Neural progenitor cell (in vitro differentiated cells): ENCODE measurements at regions not wholly inside any gene's neighbourhood (a gene's known extent, or its start where the extent isn't known, plus 50 kb on each side); places are given as distances from the start of the nearest gene placed in this dataset.

Experiments
- DNase-seq: peaks from one replicate; pipeline ENCODE4 v3.0.0-alpha.2; 2016; ENCODE audit warnings: low spot score
- H2AFZ ChIP-seq: fragments of 200-600 bp; sonication (generic); replicated peaks from 2 replicates; pipeline ENCODE4 v1.6.1; 2016; ENCODE audit warnings: antibody characterized with exemption
- H3F3A ChIP-seq: fragments of 200-600 bp; sonication (generic); 2 replicates; pipeline ENCODE4 v1.6.1; 2016; ENCODE audit warnings: antibody characterized with exemption, low read depth
- H3K27ac ChIP-seq: fragments of 200-600 bp; sonication (generic); 2 replicates; pipeline ENCODE4 v1.5.1; 2016; ENCODE audit warnings: mild to moderate bottlenecking
- H3K27me3 ChIP-seq: fragments of 200-600 bp; sonication (generic); 2 replicates; pipeline ENCODE4 v1.6.1; 2016; ENCODE audit warnings: mild to moderate bottlenecking, moderate library complexity
- H3K36me3 ChIP-seq: fragments of 200-600 bp; sonication (generic); 2 replicates; pipeline ENCODE4 v1.5.1; 2016
- H3K4me1 ChIP-seq: fragments of 200-600 bp; sonication (generic); 2 replicates; pipeline ENCODE4 v1.6.1; 2016; ENCODE audit warnings: mixed run types
- H3K4me2 ChIP-seq: fragments of 200-600 bp; sonication (generic); 2 replicates; pipeline ENCODE4 v1.6.1; 2016
- H3K4me3 ChIP-seq: fragments of 200-600 bp; sonication (generic); 2 replicates; pipeline ENCODE4 v1.5.1; 2016
- H3K79me2 ChIP-seq: fragments of 200-600 bp; sonication (generic); 2 replicates; pipeline ENCODE4 v1.6.1; 2016; ENCODE audit warnings: low read depth
- H3K9ac ChIP-seq: fragments of 200-600 bp; sonication (generic); 2 replicates; pipeline ENCODE4 v1.6.1; 2016
- H3K9me3 ChIP-seq: fragments of 200-600 bp; sonication (generic); 2 replicates; pipeline ENCODE4 v1.5.1; 2016; ENCODE audit warnings: low read depth
- H4K20me1 ChIP-seq: fragments of 200-600 bp; sonication (generic); 2 replicates; pipeline ENCODE4 v1.6.1; 2016; ENCODE audit warnings: low read depth
- H3K27ac Mint-ChIP-seq: 3 replicates; pipeline ENCODE4 v1.8.0; 2021; ENCODE audit warnings: mixed read lengths
- H3K27me3 Mint-ChIP-seq: 2 replicates; pipeline ENCODE4 v1.8.0; 2022; ENCODE audit warnings: low read depth, mild to moderate bottlenecking, inconsistent platforms, moderate library complexity, mixed read lengths; ENCODE audit not compliant: insufficient read depth
- H3K36me3 Mint-ChIP-seq: 3 replicates; pipeline ENCODE4 v1.8.0; 2021; ENCODE audit warnings: mixed read lengths
- H3K4me1 Mint-ChIP-seq: 3 replicates; pipeline ENCODE4 v1.8.0; 2021; ENCODE audit warnings: mixed read lengths
- H3K4me3 Mint-ChIP-seq: 3 replicates; pipeline ENCODE4 v1.8.0; 2021; ENCODE audit warnings: mild to moderate bottlenecking, moderate library complexity, mixed read lengths
- H3K9me3 Mint-ChIP-seq: 3 replicates; pipeline ENCODE4 v1.8.0; 2020; ENCODE audit warnings: mixed read lengths
- EZH2 ChIP-seq: fragments of 200-600 bp; sonication (generic); IDR thresholded peaks from 2 replicates; pipeline ENCODE4 v1.6.1; 2017; ENCODE audit warnings: antibody characterized with exemption, mild to moderate bottlenecking, moderate library complexity
- EZH2phosphoT487 ChIP-seq: fragments of 200-600 bp; sonication (generic); IDR thresholded peaks from 2 replicates; pipeline ENCODE4 v1.6.1; 2017; ENCODE audit warnings: antibody characterized with exemption
- TF ChIP-seq, protein P1 (sequence below): fragments of 200-600 bp; sonication (generic); IDR thresholded peaks from 2 replicates; pipeline ENCODE4 v1.5.1; 2017; ENCODE audit warnings: antibody characterized with exemption, mild to moderate bottlenecking

DNA sequence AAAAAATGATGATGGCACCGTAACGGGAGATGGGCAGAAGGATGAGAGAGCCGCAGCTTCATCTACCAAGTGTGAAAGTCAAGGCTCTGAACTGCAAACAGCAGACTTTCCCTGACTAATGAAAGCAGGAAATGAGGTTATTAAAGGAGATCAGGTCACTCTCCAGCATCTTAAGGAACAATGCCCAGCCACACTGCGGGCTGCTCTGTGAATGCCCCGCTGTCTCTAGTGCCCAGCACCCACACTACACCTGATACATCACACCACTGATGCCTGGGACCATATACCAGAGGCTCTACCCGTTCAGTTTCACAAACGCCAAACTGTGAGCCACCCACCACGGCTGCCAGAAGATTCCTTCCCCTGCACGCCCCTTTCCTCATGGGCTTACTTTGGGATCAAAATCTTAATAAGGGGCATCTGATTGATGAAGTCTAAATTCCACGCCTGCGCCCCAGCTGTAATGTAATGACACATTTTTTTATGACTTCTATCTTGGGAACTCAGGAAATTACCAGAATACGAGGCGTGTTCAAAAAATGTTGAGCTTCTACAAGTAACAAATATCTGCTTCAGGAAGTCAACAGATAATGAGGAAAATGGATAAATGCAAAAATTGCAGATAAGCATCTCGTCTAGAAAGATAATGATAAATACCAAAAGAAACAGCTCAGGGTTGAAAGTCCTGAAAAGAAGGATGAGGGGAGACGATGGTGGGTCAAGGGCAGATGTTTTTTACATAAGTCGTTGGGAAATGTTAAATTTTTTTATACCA is 72.0 kb downstream of the MIS18A start:
- Histone ChIP-seq H3K4me2 (no peak overlapping the region), H3K9ac (no peak overlapping the region), H4K20me1 (no peaks in the 10 kb centered on the region), H3F3A (no peaks in the 10 kb centered on the region), H2AFZ (no peak overlapping the region), H3K9me3 (no peaks in the 10 kb centered on the region), H3K36me3 (no peaks in the 10 kb centered on the region), H3K4me1 (peaks cover 3% of the 10 kb centered on the region), H3K27me3 (no peaks in the 10 kb centered on the region), H3K4me3 (no peak overlapping the region), H3K79me2 (no peaks in the 10 kb centered on the region), H3K27ac (no peak overlapping the region)
- peaks cover 2% of the 10 kb centered on the region for H3K9me3 Mint-ChIP-seq
- no peaks in the 10 kb centered on the region for H3K36me3 Mint-ChIP-seq
- H3K27ac Mint-ChIP-seq: no peak overlapping the region
- no peak for DNase-seq
- peaks cover 2% of the 10 kb centered on the region for H3K27me3 Mint-ChIP-seq
- peaks cover 10% of the 10 kb centered on the region for H3K4me1 Mint-ChIP-seq
- H3K4me3 Mint-ChIP-seq: no peak overlapping the region
- TF ChIP-seq EZH2 (no peak), EZH2phosphoT487 (no peak)
- TF ChIP-seq, protein P1, sequence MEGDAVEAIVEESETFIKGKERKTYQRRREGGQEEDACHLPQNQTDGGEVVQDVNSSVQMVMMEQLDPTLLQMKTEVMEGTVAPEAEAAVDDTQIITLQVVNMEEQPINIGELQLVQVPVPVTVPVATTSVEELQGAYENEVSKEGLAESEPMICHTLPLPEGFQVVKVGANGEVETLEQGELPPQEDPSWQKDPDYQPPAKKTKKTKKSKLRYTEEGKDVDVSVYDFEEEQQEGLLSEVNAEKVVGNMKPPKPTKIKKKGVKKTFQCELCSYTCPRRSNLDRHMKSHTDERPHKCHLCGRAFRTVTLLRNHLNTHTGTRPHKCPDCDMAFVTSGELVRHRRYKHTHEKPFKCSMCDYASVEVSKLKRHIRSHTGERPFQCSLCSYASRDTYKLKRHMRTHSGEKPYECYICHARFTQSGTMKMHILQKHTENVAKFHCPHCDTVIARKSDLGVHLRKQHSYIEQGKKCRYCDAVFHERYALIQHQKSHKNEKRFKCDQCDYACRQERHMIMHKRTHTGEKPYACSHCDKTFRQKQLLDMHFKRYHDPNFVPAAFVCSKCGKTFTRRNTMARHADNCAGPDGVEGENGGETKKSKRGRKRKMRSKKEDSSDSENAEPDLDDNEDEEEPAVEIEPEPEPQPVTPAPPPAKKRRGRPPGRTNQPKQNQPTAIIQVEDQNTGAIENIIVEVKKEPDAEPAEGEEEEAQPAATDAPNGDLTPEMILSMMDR: no peak

DNA sequence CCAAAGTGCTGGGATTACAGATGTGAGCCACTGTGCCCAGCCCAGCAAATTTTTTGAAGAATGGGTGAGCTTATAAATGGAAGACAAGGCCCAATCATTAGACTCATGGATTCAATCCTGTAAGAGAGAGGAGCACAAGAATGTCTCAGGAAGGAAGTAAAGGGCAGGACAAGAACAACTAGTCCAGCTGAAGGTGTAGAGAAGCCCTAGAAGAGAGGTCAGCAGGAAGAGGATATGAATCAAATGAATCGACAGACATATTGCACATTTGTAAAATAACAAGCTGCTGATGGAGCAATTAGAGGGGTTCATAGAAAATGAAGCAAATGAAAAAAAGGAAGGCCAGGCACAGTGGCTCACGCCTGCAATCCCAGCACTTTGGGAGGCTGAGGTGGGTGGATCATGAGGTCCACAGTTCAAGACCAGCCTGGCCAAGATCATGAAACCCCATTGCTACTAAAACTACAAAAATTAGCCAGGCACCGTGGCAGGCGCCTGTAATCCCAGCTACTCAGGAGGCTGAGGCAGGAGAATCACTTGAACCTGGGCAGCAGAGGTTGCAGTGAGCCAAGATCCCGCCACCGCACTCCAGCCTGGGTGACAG is 74.9 kb downstream of the MIS18A start:
- peaks cover 3% of the 10 kb centered on the region for H3K4me1 ChIP-seq
- Mint-ChIP-seq H3K4me3 (no peak overlapping the region), H3K27me3 (peaks cover 8% of the 10 kb centered on the region), H3K27ac (no peak overlapping the region), H3K4me1 (peaks cover 10% of the 10 kb centered on the region), H3K9me3 (peaks cover 2% of the 10 kb centered on the region), H3K36me3 (no peaks in the 10 kb centered on the region)
- no peak overlapping the region for H2AFZ ChIP-seq
- H3F3A ChIP-seq: no peaks in the 10 kb centered on the region
- DNase-seq: no peak
- no peak overlapping the region for H3K4me2 ChIP-seq
- TF ChIP-seq, protein P1: no peak
- TF ChIP-seq EZH2: no peak
- no peak for TF ChIP-seq EZH2phosphoT487
- no peak overlapping the region for H3K9ac ChIP-seq
- H3K79me2 ChIP-seq: no peaks in the 10 kb centered on the region
- H3K36me3 ChIP-seq: no peaks in the 10 kb centered on the region
- no peak overlapping the region for H3K27ac ChIP-seq
- H3K27me3 ChIP-seq: no peaks in the 10 kb centered on the region
- H3K4me3 ChIP-seq: no peak overlapping the region
- no peaks in the 10 kb centered on the region for H3K9me3 ChIP-seq
- H4K20me1 ChIP-seq: no peaks in the 10 kb centered on the region

DNA sequence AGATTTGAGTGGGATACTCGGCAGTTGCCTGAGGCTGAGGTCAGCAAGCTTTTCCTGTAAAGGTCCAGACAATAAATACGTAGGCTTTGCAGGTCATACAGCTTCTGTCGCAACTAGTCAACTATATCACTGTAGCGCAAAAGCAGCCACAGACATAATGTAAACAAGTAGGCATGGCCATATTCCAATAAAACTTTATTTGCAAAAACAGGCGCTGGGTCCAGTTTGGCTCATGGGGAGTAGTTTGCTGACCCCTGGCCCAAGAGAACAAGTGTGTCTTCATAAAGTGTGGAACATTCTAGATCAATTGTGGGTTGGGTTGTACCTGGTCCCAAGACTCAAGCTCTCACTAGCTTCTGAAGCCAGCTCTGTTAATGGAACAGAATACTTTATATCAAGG is 78.8 kb downstream of the MIS18A start:
- Mint-ChIP-seq H3K4me3 (no peak overlapping the region), H3K27ac (no peak overlapping the region)
- H3K4me3 ChIP-seq: no peak overlapping the region

More for the DNA sequence above, 78.8 kb downstream of the MIS18A start:
- Histone ChIP-seq H3K36me3 (no peaks in the 10 kb centered on the region), H4K20me1 (no peaks in the 10 kb centered on the region), H3K4me2 (no peak overlapping the region), H3K4me1 (no peaks in the 10 kb centered on the region), H3K79me2 (no peaks in the 10 kb centered on the region), H3K9ac (no peak overlapping the region), H3K9me3 (no peaks in the 10 kb centered on the region), H3K27ac (no peak overlapping the region), H3K27me3 (no peaks in the 10 kb centered on the region), H2AFZ (no peak overlapping the region), H3F3A (no peaks in the 10 kb centered on the region)
- peaks cover 8% of the 10 kb centered on the region for H3K27me3 Mint-ChIP-seq
- no peaks in the 10 kb centered on the region for H3K36me3 Mint-ChIP-seq
- no peak for TF ChIP-seq EZH2phosphoT487
- TF ChIP-seq, protein P1: no peak
- no peak for TF ChIP-seq EZH2
- DNase-seq: no peak
- H3K4me1 Mint-ChIP-seq: peaks cover 17% of the 10 kb centered on the region
- peaks cover 4% of the 10 kb centered on the region for H3K9me3 Mint-ChIP-seq
